ENCODE measurements at regions not wholly inside any gene's neighbourhood (a gene's known extent, or its start where the extent isn't known, plus 50 kb on each side); places are given as distances from the start of the nearest gene placed in this dataset.

GRCh38 chr7:110358028-110358427, 732.9 kb upstream of the LRRN3 start:
- no peak overlapping the region for H2AFZ ChIP-seq (ENCODE audit: control insufficient read depth, low read depth, low read length)
- no peak for ATAC-seq
- intact Hi-C loops (cut with micrococcal nuclease; ENCODE audit: unreplicated experiment) (no loop called here), in situ Hi-C loops (cut with MboI) (no loop called here)
- ChIA-PET SMC1A (ENCODE audit: uncharacterized antibody, unreplicated experiment) (interaction anchor here (0.7 kb wide), 1 partner anchor 374 kb away, joined by 3 read pairs; no protein-coding TSS in a partner anchor), RAD21 (ENCODE audit: unreplicated experiment) (no interaction called here), CTCF (no interaction called here), POLR2A (no interaction called here)
- H3K4me1 ChIP-seq (ENCODE audit: control insufficient read depth, insufficient read depth, low read length), result no peaks in the 10 kb centered on the region
- H3K27me3 ChIP-seq (replicated peaks in 1 of 2; ENCODE audit: control insufficient read depth in 2 of 2, insufficient read depth in 2 of 2, low read length in 1 of 2), result no peaks in the 10 kb centered on the region
- FAIRE-seq, result no peak
- no peak overlapping the region for H3K4me3 ChIP-seq
- no peaks in the 10 kb centered on the region for H3K79me2 ChIP-seq (ENCODE audit: control insufficient read depth, insufficient read depth, low read length)
- 20% methylated on average over 1 of the region's 1 CpG for WGBS (ENCODE audit: insufficient coverage, insufficient replicate concordance, low lambda C conversion rate, missing lambda C conversion rate)
- no peaks in the 10 kb centered on the region for H4K20me1 ChIP-seq (ENCODE audit: control insufficient read depth, insufficient read depth)
- no TSS peak for BruUV-seq (replicated peaks)
- no peak overlapping the region for H3K4me2 ChIP-seq (ENCODE audit: control insufficient read depth, insufficient read depth)
- DNase-seq (ENCODE audit: low read depth, low spot score), result no peak
- no peak overlapping the region for H3K27ac ChIP-seq (ENCODE audit: control insufficient read depth, insufficient read depth)
- H3K9me3 ChIP-seq (replicated peaks; ENCODE audit: control insufficient read depth, insufficient read depth, low read length), result no peaks in the 10 kb centered on the region
- no peaks in the 10 kb centered on the region for H3K36me3 ChIP-seq (ENCODE audit: control insufficient read depth in 2 of 2, insufficient read depth in 2 of 2, low read length in 1 of 2)
- no peak overlapping the region for H3K9ac ChIP-seq (ENCODE audit: control insufficient read depth, insufficient read depth, low read length)
- TF ChIP-seq SRF (IDR thresholded peaks at IDR 0.05; ENCODE audit: low read depth in 2 of 2, low read length in 2 of 2) (no peak), MYB (IDR thresholded peaks at IDR 0.05; ENCODE audit: borderline replicate concordance, low read depth, low read length) (no peak), DPF2 (IDR thresholded peaks at IDR 0.05) (no peak), TBL1XR1 (IDR thresholded peaks at IDR 0.05; ENCODE audit: low read depth, low read length) (no peak), RCOR1 (conservative IDR thresholded peaks at IDR 0.05; ENCODE audit: low read depth, low read length) (no peak), NFYA (IDR thresholded peaks at IDR 0.05; ENCODE audit: borderline replicate concordance, low read depth, low read length) (no peak), ZBED1 (IDR thresholded peaks at IDR 0.05; ENCODE audit: borderline replicate concordance) (no peak), ETV6 (conservative IDR thresholded peaks at IDR 0.05 in 1 of 2, IDR thresholded peaks at IDR 0.05 in 1 of 2; ENCODE audit: borderline replicate concordance in 1 of 2, low read depth in 1 of 2) (no peak), FOS (IDR thresholded peaks at IDR 0.05; ENCODE audit: borderline replicate concordance, extremely low read depth, insufficient read length) (no peak), CUX1 (IDR thresholded peaks at IDR 0.05; ENCODE audit: insufficient replicate concordance, low read depth, low read length) (no peak), RBBP5 (conservative IDR thresholded peaks at IDR 0.05) (no peak), EP300 (IDR thresholded peaks at IDR 0.05; ENCODE audit: borderline replicate concordance in 1 of 2, control insufficient read depth in 1 of 2, low read depth in 2 of 2, low read length in 2 of 2) (no peak), ZNF687 (IDR thresholded peaks at IDR 0.05) (no peak), ATF3 (IDR thresholded peaks at IDR 0.05; ENCODE audit: borderline replicate concordance, extremely low read depth, low read depth, low read length) (no peak)
